22Rv1 (cell line): ENCODE measurements at regions not wholly inside any gene's neighbourhood (a gene's known extent, or its start where the extent isn't known, plus 50 kb on each side); places are given as distances from the start of the nearest gene placed in this dataset.

Experiments used
- H3K27ac ChIP-seq: fragments of 450-650 bp; 2 replicates; pipeline ENCODE4 v1.5.1; 2017
- CTCF ChIP-seq: fragments of 450-650 bp; IDR thresholded peaks from 2 replicates; pipeline ENCODE4 v1.5.1; 2017; ENCODE audit warnings: mild to moderate bottlenecking
- ZFX ChIP-seq: fragments of 450-650 bp; IDR thresholded peaks from 2 replicates; pipeline ENCODE4 v1.6.1; 2017; ENCODE audit warnings: antibody characterized with exemption, borderline replicate concordance

DNA sequence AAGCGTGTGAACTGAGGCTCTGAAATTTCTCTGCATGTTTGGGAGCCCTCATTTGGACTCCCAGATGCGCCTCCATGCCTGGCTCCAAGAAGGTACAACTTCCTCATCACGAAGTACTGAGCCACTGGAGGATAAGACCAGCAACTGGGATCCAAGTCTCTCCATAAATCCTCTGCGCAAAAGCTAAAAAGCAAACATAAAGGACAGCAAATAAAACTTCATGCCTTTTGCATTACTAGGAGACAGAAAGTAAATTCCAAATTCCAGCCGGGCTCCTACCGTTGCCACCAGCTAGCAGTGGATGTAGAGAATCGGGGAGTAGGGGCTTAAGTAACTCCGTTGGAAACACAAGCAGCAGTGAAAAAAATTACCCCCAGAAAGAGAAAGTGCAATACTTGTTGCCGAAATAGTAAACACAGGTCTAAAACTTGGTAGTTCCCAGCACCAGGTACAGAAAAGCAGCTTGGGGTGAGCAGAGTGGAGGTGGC lies 477.1 kb upstream of the TENM3 start:
- no peak overlapping the region for H3K27ac ChIP-seq
- TF ChIP-seq ZFX = no peak
- TF ChIP-seq CTCF = no peak

- no peak overlapping the region for H3K27ac ChIP-seq
Observed at GRCh38 chr4:181770971-181771370, 472.2 kb upstream of the TENM3 start.

DNA sequence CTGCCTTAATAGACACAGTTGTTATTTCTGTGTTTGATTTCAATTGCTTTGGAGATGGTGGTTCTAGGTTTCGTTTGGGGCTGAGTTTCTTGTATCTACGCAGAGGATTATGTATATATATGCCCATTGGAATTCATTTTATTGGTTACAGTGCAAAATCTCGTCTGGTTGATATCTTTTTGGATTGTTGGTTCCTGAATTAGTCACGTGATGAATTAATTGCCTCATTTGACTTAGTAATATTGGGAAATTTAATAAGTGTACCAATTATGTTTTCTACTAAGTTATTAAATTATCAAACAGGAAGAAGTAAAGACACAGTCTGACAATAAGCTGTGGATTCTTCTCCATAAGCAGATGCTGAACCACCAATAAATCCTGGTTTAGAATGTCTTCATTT lies 467.9 kb upstream of the TENM3 start:
- H3K27ac ChIP-seq = no peak overlapping the region
- no peak for TF ChIP-seq ZFX
- TF ChIP-seq CTCF = no peak

More at GRCh38 chr4:181770971-181771370, 472.2 kb upstream of the TENM3 start:
- TF ChIP-seq CTCF = no peak
- no peak for TF ChIP-seq ZFX

DNA sequence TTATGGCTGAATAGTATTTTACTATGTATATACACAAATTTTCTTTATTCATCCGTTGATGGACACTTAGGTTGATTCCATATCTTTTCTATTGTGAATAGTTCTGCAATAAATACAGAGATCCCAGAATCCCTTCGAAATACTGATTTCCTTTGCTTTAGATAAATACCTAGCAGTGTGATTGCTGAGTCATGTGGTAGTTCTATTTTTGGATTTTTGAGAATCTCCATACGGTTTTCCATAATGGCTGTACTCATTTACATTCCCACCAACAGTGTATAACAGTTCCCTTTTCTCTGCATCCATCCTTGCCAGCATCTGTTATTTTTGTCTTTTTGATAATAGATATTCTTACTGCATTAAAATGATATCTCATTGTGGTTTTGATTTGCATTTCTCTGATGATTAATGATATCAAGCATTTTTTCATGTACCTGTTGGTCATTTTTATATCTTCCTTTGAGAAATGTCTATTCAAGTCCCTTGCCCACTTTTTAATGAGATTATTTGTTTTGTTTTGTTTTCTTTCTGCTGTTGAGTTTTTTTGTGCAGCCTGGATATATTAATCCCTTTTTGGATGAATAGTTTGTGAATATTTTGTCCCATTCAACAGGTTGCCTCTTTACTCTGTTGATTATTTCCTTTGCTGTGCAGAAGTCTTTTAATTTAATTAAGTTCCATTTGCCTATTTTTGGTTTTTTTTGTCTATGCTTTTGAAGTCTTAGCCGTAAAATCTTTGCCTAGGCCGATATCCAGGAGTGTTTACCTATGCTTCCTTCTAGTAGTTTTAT lies 466.7 kb upstream of the TENM3 start:
- H3K27ac ChIP-seq = no peak overlapping the region
- TF ChIP-seq CTCF (no peak), ZFX (no peak)

DNA sequence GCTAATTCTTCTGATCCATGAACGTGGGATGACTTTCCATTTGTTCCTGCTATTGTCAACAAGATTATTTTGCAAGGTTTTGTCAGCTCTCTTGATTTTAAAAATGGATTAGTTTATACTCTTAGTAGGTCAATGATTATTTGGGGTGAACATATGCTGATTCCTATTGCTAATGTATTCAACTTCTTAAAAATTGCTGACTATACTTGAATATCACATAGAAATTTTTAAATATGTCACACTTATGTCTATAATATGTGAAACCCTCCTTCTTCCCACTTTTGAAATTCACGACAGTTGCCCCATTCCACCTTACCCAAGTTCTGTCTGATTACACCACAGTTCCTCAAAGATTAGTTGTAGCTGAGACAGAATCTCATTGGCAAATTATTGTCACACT lies 465.7 kb upstream of the TENM3 start:
- H3K27ac ChIP-seq = no peak overlapping the region
- TF ChIP-seq CTCF (no peak), ZFX (no peak)

GRCh38 chr4:181784881-181785280 lies 458.3 kb upstream of the TENM3 start:
- TF ChIP-seq CTCF (no peak), ZFX (no peak)

GRCh38 chr4:181792641-181793040 lies 450.6 kb upstream of the TENM3 start:
- no peak overlapping the region for H3K27ac ChIP-seq
- TF ChIP-seq ZFX = no peak
- TF ChIP-seq CTCF = no peak

More at GRCh38 chr4:181784881-181785280, 458.3 kb upstream of the TENM3 start:
- no peak overlapping the region for H3K27ac ChIP-seq
